Body of pancreas (tissue), 4 donors: ENCODE measurements at regions not wholly inside any gene's neighbourhood (a gene's known extent, or its start where the extent isn't known, plus 50 kb on each side); places are given as distances from the start of the nearest gene placed in this dataset.

ENCODE experiments used
- POLR2A ChIP-seq, 3 donors: fragments of 450-650 bp; IDR thresholded peaks; one replicate each; pipeline ENCODE4 v1.6.1; 2016; ENCODE audit warnings: antibody characterized with exemption in 3 of 3, mild to moderate bottlenecking in 2 of 3
- TF ChIP-seq, protein P1 (sequence below), 7 experiments: fragments of 450-650 bp in 4 of 7; fragments of 200-600 bp in 3 of 7; sonication (generic) in 3 of 7; IDR thresholded peaks; one replicate each; pipeline ENCODE4 v1.5.1; 2016 to 2019; ENCODE audit warnings: antibody characterized with exemption in 7 of 7

- TF ChIP-seq, protein P1, sequence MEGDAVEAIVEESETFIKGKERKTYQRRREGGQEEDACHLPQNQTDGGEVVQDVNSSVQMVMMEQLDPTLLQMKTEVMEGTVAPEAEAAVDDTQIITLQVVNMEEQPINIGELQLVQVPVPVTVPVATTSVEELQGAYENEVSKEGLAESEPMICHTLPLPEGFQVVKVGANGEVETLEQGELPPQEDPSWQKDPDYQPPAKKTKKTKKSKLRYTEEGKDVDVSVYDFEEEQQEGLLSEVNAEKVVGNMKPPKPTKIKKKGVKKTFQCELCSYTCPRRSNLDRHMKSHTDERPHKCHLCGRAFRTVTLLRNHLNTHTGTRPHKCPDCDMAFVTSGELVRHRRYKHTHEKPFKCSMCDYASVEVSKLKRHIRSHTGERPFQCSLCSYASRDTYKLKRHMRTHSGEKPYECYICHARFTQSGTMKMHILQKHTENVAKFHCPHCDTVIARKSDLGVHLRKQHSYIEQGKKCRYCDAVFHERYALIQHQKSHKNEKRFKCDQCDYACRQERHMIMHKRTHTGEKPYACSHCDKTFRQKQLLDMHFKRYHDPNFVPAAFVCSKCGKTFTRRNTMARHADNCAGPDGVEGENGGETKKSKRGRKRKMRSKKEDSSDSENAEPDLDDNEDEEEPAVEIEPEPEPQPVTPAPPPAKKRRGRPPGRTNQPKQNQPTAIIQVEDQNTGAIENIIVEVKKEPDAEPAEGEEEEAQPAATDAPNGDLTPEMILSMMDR (IDR thresholded peaks at IDR 0.05): no peak
- no peak for TF ChIP-seq POLR2A (IDR thresholded peaks at IDR 0.05)
Measured at GRCh38 chr18:73746101-73746500, 401.5 kb downstream of the FBXO15 start.
